Islet precursor cell (in vitro differentiated cells): ENCODE measurements at regions not wholly inside any gene's neighbourhood (a gene's known extent, or its start where the extent isn't known, plus 50 kb on each side); places are given as distances from the start of the nearest gene placed in this dataset.
A peak's percentile ranks its signal among the peaks of the same experiment; 100 is the strongest.
"Not testable (repeated sequence)": the region's sequence is repeated elsewhere in the genome, so short reads cannot be mapped to it uniquely, and the experiment has no call there.

Source experiments
- DNase-seq: peaks from one replicate; pipeline ENCODE4 v3.0.0-alpha.2; 2018

DNA sequence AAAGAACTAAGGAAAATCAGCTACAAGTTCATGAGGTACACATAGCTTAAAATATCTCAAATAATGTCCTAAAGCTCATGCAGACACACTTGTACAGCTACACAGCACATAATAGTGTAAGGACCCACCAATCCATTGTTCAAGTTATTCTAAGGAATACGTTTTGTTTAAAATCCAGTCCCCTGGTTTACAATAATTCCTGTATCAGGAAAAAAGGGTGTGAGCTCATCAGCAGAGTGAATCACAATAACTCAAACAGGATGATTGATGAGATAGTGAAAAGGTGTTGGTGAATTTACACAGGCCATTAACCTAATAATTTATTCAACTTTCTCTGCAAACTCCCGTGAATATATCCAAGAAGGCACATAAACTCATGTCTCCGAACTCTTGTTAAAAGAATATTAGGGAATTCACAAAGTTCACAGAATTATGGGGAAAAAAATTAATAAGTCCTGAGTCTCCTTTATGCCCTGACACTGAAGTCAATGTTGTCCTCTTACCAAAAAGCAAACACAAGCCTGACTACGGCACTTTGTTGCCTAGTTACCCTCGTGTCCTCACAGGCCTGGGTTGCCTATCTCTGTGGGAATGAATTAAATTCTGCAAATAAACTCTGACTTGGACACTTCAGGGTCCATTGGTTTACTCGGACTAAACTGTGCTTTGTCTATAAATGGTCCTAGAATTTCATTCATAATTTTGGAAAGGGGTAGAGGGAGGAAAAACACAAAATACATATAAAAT is 142.8 kb upstream of the PDE4D start:
- DNase-seq = no peak

DNA sequence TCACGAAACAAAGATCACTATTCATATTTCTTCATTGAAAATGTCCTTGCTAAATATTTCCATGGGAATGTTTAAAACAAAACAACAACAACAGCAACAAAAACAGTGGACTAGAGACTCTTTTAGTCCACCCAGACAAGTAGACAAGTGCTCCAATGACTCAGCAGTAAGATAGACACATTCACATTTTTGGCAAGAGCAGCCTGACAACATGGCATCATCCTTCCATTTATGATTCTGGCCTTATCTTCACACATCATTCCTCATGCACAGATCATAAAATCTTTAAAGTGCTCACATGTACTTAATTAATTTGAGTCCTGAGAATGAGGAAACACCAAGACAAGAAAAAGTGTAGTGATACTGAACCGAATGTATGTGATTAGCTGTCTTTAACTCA is 132.6 kb upstream of the PDE4D start:
- DNase-seq = no peak

DNA sequence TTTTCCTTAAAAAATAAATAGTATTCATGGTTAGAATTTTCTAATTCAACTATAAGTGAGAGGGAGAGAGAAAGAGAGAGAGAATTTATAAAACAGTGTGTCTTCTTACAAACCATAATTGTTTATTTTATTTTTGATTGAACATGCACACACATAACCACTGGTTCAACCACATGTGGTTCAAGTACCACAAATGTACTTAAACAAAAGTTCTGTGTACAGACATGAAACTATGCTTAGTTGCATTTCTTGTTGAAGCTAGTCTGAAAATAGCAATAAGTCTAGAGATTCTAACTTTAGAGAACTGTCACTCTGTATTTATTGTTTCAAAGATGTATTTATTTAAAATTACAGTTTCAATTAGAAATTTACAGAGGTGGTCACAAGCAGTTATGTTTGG is 130.6 kb upstream of the PDE4D start:
- no peak for DNase-seq

DNA sequence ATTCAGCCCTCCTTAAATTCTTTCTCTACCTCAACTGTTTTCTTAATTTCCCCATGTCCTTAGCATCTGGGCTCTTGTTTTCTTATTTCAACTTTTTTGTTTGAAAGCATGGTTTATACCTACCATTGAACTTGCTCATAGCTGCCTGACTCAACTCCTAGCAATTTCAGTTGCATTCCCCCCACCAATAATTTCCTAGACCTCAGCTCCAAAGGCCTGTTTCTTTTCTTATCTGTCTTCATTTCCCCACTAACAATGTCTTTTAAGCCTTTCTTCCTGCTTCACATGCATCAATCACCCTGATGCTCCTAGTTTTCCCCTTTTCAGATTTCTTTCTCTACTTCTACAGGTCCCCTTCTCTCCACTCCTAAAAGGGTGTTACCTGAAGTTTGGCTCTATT is 129.7 kb upstream of the PDE4D start:
- peak; percentile 60 for DNase-seq

DNA sequence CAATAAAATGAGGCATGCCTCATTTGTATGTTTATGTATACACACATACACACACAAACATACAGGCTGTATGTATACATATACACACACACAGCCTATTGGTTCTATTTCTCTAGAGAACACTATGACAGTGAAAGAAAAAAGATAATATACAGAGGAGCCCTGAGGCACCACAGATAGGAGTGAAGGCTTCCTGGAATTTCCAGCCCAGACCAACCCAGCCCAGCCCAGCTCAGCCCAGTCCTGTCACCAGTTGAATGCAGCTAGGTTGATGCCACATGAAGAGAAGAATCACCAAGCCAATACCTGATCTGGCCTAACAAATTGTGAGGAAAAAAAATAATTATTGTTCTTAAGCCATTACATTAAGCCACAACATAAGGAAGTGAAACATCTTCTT is 126.9 kb upstream of the PDE4D start:
- DNase-seq = no peak

DNA sequence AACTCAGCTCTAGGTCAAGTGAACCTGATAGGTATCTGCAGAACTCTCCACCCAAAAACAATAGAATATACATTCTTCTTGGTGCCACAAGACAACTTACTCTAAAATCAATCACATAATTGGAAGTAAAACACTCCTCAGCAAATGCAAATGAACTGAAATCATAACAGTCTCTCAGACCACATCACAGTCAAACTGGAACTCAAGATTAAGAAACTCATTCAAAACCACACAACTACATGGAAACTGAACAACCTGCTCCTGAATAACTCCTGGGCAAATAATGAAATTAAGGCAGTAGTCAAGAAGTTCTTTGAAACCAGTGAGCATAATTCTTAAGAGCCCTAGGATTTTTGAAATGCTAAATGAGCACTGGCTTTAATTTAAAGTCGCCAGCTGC is 125.4 kb upstream of the PDE4D start:
- not testable (repeated sequence) for DNase-seq

DNA sequence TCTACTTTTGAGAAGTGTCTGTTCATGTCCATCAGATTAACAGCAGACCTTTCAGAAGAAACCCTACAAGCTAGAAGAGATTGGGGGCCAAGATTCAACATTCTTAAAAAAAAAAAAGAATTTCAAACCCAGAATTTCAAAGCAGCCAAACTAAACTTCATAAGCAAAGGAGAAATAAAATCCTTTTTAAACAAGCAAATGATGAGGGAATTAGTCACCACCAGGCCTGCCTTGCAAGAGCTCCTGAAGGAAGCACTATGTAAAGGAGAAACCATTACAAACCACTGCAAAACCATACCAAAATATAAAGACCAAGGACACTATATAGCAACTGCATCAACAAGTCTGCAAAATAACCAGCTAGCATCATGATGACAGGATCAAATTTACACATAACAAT is 124.6 kb upstream of the PDE4D start:
- no peak for DNase-seq

DNA sequence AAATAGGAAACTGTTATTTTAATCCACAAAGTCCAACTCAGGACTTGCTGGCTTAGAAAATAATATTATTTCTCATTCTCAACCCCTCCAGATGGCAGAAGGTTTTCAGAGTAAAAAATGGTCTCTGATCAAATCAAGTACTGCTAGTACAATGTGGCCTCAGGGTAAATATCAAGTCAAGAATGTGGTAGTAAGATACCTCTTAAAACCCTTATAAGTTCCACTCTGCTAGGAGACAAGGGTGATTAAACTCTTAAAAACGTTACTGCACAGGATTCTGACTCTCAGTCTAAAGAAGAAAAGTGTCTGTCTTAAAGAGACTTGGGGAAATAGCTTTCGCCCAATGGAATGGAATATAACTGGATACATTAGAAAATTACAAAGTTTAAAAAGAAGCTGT is 120.8 kb upstream of the PDE4D start:
- no peak for DNase-seq

DNA sequence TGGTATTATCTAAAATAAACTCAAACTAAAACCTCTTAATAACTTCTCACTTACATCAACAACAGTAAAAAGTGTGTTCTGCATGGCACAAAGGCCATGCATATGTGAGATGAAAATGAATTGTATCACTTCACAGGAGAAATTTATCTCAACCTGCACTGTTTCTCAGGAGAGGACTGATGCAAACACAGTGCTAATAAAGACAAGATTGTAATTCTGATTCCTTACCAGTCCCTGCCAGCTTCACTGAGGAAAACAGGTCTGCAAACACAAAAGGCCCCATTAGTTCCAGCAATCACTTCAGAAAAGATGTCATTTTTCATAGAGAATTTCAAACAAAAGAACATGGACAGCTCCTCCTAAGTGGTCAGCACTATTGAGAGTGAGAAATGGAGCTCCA is 117.3 kb upstream of the PDE4D start:
- no peak for DNase-seq

DNA sequence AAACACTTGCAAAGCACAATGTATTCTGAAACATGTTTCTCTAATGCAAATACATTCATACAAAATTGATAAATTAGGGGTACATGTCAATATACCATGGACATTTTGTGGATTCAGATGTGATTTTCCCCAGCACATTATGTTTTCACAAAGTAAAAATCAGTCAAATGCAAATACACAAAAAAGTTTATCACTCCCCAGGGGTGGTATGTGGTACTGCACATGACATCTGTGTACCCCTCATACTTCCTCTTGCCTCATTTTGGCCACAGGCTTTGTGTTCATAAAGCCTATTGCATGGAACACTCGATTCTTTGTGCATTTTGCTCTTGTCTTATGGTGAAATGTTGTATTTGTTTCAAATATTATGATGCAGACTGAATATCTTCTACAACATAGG is 116.8 kb upstream of the PDE4D start:
- DNase-seq = no peak

DNA sequence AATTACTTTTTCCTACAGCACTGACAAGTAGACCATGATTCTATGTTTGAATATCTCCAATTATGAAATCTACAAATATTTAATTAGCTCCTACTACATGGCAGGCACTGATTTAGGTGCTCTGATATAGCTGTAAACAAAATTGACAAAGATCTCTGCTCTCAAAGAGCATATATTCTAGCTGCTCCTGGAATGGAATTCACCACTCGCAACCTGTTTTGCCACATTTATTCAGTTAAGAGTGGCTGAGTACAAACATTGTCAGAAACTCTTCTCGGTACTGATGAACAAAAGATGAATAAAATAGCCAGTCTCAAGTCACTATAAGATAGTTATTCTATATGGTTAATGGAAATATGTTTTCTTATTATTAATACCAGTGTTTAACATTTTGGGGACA is 114.2 kb upstream of the PDE4D start:
- no peak for DNase-seq

DNA sequence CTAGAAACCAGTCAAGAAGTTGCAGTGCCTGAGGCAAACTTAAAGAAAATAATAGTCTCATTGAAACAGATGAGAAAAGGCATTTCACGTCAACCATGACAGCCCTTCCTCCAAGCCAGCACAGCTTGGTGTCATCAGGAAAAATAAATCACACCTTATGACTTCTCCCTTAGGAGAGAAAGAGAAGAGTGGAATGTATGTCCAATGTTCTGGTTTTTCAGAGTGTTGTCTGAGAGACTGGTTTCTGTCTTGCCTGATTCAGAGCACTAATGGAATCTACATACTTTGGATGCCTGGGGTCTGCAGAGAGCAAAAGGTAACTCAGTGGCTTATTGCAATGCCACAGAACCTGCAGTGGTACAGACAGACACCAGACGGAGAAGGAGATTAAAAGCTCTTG is 105.5 kb upstream of the PDE4D start:
- DNase-seq = peak; percentile 93

DNA sequence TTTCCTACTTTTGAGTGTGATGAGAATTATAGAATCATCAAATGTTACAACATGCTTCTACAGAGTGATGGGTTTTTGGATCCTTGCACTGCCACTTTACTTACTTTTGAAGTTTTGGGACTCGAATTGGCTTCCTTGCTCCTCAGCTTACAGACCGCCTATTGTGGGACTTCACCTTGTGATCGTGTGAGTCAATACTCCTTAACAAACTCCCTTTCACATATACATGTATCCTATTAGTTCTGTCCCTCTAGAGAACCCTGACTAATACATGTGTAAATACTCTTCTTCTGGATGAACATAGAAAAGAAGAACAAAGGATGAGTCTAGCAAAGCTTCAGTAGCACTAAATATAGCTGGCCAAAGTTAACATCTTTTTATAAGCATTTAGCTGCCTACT is 98.7 kb upstream of the PDE4D start:
- DNase-seq = no peak

DNA sequence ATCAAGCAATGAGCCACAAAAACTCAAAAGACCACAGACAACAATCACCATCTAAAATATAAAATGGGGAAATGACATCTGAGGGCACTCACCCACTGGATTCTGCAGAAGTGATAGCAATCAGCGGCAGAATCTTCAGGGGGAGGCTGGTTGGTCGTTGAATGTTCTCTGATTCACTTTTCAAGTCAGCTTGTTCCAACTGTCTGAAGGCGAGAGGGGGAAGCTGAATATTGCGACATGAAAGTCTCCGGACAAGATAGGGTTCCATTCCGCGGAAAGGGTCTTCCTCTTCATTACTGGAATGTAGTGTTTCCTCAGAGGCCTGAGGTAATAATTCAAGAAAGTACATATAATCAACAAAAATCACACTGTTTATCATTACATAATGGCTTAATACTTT is 94.9 kb upstream of the PDE4D start:
- no peak for DNase-seq

DNA sequence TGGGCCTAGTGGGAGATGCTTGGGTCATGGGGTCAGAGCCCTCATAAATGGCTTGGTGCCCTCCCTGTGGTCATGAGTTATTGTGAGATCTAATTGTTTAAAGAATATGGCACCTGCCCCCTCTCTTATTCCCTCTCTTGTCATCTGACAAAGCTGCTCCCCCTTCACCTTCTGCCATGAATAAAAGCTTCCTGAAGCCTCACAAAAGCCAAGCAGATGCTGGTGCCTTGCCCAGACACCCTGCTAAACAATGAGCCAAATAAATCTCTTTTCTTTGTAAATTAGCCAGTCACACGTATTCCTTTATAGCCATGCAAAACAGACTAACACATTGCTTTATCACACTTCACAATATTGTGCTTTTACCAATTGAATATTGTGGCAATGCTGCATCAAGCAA is 82.8 kb upstream of the PDE4D start:
- no peak for DNase-seq

DNA sequence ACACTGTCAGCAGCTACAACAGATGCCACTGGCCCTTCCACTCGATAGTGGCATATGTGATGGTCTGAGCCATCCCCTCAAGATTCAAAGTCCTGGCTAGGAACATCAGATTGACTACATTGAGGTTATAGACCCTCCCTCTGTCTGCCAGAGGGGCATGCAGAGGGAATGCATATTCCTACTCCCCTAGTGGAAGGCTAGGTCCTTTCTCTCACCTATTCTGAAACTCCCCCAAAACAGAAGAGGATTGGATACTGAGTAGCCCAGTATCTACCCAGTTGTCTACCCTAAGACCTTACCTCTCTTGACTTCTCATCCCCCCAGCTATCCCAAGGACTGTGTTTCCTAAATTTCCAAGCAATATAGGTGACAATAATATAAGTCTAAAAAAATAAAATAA is 78.5 kb upstream of the PDE4D start:
- no peak for DNase-seq

DNA sequence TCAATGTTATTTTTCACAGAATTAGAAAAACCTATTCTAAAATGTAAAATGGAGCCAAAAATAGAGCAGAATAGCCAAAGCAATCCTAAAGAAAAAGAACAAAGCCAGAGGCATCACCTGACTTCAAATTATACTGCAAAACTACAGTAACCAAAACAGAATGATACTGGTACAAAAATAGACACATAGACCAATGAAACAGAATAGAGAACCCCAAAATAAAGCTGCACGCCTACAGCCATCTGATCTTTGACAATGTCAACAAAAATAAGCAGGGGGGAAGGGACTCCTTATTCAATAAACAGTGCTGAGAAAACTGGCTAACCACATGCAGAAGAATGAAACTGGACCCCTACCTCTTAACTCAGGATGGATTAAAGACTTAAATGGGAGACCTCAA is 65.8 kb upstream of the PDE4D start:
- DNase-seq = no peak

DNA sequence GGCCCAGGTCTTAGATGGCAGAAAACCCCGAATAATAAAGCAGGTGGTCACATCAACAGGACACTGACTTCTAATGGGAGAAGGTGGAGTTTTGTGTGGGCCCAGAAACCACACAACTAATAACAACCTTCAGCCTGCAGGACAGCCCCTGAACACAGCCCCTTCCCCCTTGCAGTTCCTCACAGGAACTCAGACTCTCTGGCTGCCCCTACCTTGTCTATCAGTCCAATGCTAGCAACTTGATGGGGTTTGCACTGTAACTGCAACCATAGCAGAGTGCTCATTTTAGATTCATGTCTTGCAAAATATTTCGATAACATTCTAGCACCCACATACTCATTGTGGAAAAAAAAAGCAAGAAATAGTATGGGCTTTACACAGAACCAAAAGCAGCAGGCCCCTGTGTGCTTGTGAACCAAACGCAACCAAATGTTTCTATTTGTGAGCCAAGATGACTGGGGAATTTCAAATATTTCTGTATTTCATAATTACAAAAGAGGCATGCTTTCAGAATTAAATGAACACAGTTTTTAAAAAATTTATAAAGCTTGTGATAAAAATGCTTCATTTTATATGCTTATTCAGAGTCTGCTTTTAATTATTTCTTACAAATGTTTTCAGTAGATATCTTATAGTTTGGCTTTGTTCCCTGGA is 62.7 kb upstream of the PDE4D start:
- DNase-seq = no peak

DNA sequence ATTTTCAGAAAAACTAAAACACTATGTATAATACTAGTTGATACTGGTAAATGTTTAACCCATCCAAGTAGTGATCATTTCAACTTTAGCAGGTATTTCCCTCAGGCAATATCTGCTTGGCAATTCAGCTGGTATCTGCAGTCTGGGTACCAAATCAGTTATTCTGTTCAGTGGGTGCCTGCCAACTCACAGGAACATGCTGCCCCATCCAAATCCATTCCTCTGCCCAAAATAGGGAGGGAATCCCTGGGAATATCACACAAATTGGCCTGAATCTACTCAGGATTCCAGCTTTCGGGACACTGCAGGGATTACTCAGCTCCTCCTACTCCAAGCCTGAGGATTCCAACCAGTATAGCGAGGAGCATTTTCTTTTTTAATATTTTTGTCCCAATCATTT is 61.7 kb upstream of the PDE4D start:
- no peak for DNase-seq

DNA sequence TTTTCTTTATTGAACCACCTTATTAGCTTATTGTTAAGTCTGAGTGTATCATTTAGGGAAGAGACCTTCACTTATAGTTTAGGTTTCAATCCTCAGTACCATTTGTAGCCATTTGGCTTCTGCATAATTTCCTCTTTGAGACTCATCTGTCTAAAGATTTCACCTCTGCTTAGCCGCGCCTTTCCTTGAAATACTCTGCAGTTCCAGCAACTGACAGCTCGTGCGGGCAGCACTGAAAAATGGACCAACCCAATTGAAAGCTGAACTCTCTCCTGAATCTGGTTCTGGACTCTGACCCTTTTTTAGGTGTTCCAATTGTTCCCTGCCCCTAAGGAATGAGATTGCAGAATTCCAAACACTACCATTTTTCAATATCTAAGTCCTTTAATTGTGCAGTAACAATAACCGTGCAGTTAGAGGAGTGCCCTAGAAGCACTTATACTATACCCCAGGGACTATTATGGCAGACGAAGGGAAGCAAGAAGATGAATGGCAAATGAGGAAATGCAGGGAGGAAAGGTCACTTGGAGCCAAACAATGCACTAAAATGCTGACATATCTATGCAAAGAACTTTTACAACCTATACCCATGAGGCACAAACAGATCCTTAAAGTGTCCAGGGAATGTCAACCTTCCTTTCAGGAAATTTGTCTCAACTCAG is 50.1 kb upstream of the PDE4D start:
- DNase-seq = no peak
